ENCODE measurements at regions not wholly inside any gene's neighbourhood (a gene's known extent, or its start where the extent isn't known, plus 50 kb on each side); places are given as distances from the start of the nearest gene placed in this dataset.
A peak's percentile ranks its signal among the peaks of the same experiment; 100 is the strongest.

GRCh38 chr18:8957731-8958130 lies 144.8 kb upstream of the NDUFV2 start:
- ATAC-seq: no peak
- TF ChIP-seq PATZ1 (CRISPR knock-in tag; IDR thresholded peaks at IDR 0.05; ENCODE audit: borderline replicate concordance): no peak
- no peak for TF ChIP-seq RARB (CRISPR knock-in tag; IDR thresholded peaks at IDR 0.05)
- TF ChIP-seq TCF4 (CRISPR knock-in tag; IDR thresholded peaks at IDR 0.05; ENCODE audit: borderline replicate concordance): no peak
- TF ChIP-seq ARNTL (CRISPR knock-in tag; IDR thresholded peaks at IDR 0.05; ENCODE audit: borderline replicate concordance, low read depth): no peak
- no peak for TF ChIP-seq TOX (CRISPR knock-in tag; IDR thresholded peaks at IDR 0.05; ENCODE audit: borderline replicate concordance)
- TF ChIP-seq ISL1 (CRISPR knock-in tag; IDR thresholded peaks at IDR 0.05): no peak
- TF ChIP-seq CSDC2 (CRISPR knock-in tag; IDR thresholded peaks at IDR 0.05): no peak

GRCh38 chr18:8958660-8959059 lies 143.8 kb upstream of the NDUFV2 start:
- no peak for ATAC-seq
- TF ChIP-seq OSR1 (CRISPR knock-in tag; IDR thresholded peaks at IDR 0.05) (no peak), ZFP30 (CRISPR knock-in tag; IDR thresholded peaks at IDR 0.05) (no peak), ZNF70 (CRISPR knock-in tag; IDR thresholded peaks at IDR 0.05) (no peak), RARB (CRISPR knock-in tag; IDR thresholded peaks at IDR 0.05) (no peak), CREB5 (CRISPR knock-in tag; IDR thresholded peaks at IDR 0.05; ENCODE audit: low read depth) (no peak), ZC3H10 (CRISPR knock-in tag; IDR thresholded peaks at IDR 0.05) (no peak)

- TF ChIP-seq ARNTL (CRISPR knock-in tag; IDR thresholded peaks at IDR 0.05; ENCODE audit: borderline replicate concordance, low read depth): no peak
- TF ChIP-seq RARB (CRISPR knock-in tag; IDR thresholded peaks at IDR 0.05): no peak
- no peak for TF ChIP-seq ESRRG (CRISPR knock-in tag; IDR thresholded peaks at IDR 0.05)
- no peak for TF ChIP-seq ZNF8 (CRISPR knock-in tag; IDR thresholded peaks at IDR 0.05)
- no peak for TF ChIP-seq ZFP3 (CRISPR knock-in tag; IDR thresholded peaks at IDR 0.05)
- no peak for TF ChIP-seq PPARA (CRISPR knock-in tag; IDR thresholded peaks at IDR 0.05; ENCODE audit: borderline replicate concordance)
- TF ChIP-seq PATZ1 (CRISPR knock-in tag; IDR thresholded peaks at IDR 0.05; ENCODE audit: borderline replicate concordance): no peak
- no peak for TF ChIP-seq TSHZ2 (CRISPR knock-in tag; IDR thresholded peaks at IDR 0.05)
- no peak for ATAC-seq
These were observed 142.9 kb upstream of the NDUFV2 start for GRCh38 chr18:8959551-8960135.

- ATAC-seq: peak; percentile 94
- TF ChIP-seq ZFP3 (CRISPR knock-in tag; IDR thresholded peaks at IDR 0.05) (no peak), TSHZ2 (CRISPR knock-in tag; IDR thresholded peaks at IDR 0.05) (no peak), POU6F1 (CRISPR knock-in tag; IDR thresholded peaks at IDR 0.05; ENCODE audit: borderline replicate concordance, low read depth) (no peak), ZFP30 (CRISPR knock-in tag; IDR thresholded peaks at IDR 0.05) (no peak), ZNF565 (CRISPR knock-in tag; conservative IDR thresholded peaks at IDR 0.05; ENCODE audit: low read depth) (no peak), PPARA (CRISPR knock-in tag; IDR thresholded peaks at IDR 0.05; ENCODE audit: borderline replicate concordance) (no peak), BACH2 (CRISPR knock-in tag; IDR thresholded peaks at IDR 0.05; ENCODE audit: borderline replicate concordance) (no peak), ZNF8 (CRISPR knock-in tag; IDR thresholded peaks at IDR 0.05) (no peak), GLIS3 (CRISPR knock-in tag; IDR thresholded peaks at IDR 0.05) (no peak)
These were observed 141.5 kb upstream of the NDUFV2 start for GRCh38 chr18:8960740-8961657.

Data from SK-N-SH treated with all-trans-retinoic acid at 6 μM for 48 hours (cell line).